ENCODE measurements at regions not wholly inside any gene's neighbourhood (a gene's known extent, or its start where the extent isn't known, plus 50 kb on each side); places are given as distances from the start of the nearest gene placed in this dataset.

- DNase-seq, result no peak
These were observed 487.0 kb downstream of the TNS1 start for GRCh38 chr2:217515615-217516309.

GRCh38 chr2:217513258-217513657 is 489.5 kb downstream of the TNS1 start:
- no peak for DNase-seq

GRCh38 chr2:217512728-217513127 is 490.1 kb downstream of the TNS1 start:
- DNase-seq, result no peak

GRCh38 chr2:217512259-217512658 is 490.5 kb downstream of the TNS1 start:
- DNase-seq, result no peak

GRCh38 chr2:217511850-217512249 is 490.9 kb downstream of the TNS1 start:
- DNase-seq, result no peak

- no peak for DNase-seq
These were observed 492.0 kb downstream of the TNS1 start for GRCh38 chr2:217510771-217511291.

- DNase-seq, result no peak
These were observed 497.5 kb downstream of the TNS1 start for GRCh38 chr2:217505303-217505702.

GRCh38 chr2:217501887-217502286 is 500.9 kb downstream of the TNS1 start:
- no peak for DNase-seq

GRCh38 chr2:217497843-217498377 is 504.9 kb downstream of the TNS1 start:
- no peak for DNase-seq

GRCh38 chr2:217494557-217494956 is 508.2 kb downstream of the TNS1 start:
- DNase-seq, result no peak

GRCh38 chr2:217491271-217491670 is 511.5 kb downstream of the TNS1 start:
- DNase-seq, result no peak

GRCh38 chr2:217489145-217489960 is 513.4 kb downstream of the TNS1 start:
- DNase-seq, result no peak

- DNase-seq, result no peak
These were observed 518.7 kb downstream of the TNS1 start for GRCh38 chr2:217484046-217484445.

- DNase-seq, result no peak
These were observed 520.6 kb downstream of the TNS1 start for GRCh38 chr2:217482056-217482710.

- DNase-seq, result no peak
These were observed 521.2 kb downstream of the TNS1 start for GRCh38 chr2:217481577-217481976.

- no peak for DNase-seq
These were observed 523.2 kb downstream of the TNS1 start for GRCh38 chr2:217479566-217479965.

- DNase-seq, result no peak
These were observed 523.9 kb downstream of the TNS1 start for GRCh38 chr2:217478831-217479455.

- DNase-seq, result no peak
These were observed 525.2 kb downstream of the TNS1 start for GRCh38 chr2:217477583-217477982.

- no peak for DNase-seq
These were observed 527.0 kb downstream of the TNS1 start for GRCh38 chr2:217475791-217476190.

GRCh38 chr2:217475101-217475500 is 527.7 kb downstream of the TNS1 start:
- no peak for DNase-seq

- no peak for DNase-seq
These were observed 531.5 kb downstream of the TNS1 start for GRCh38 chr2:217471319-217471718.

GRCh38 chr2:217469203-217469810 is 533.5 kb downstream of the TNS1 start:
- DNase-seq, result no peak

Measured in central memory CD4-positive, alpha-beta T cell (primary cell).